IgD-negative memory B cell (primary cell): ENCODE measurements at regions not wholly inside any gene's neighbourhood (a gene's known extent, or its start where the extent isn't known, plus 50 kb on each side); places are given as distances from the start of the nearest gene placed in this dataset.
A peak's percentile ranks its signal among the peaks of the same experiment; 100 is the strongest.
"Not testable (repeated sequence)": the region's sequence is repeated elsewhere in the genome, so short reads cannot be mapped to it uniquely, and the experiment has no call there.

Experiments used
- H3K27ac Mint-ChIP-seq, 3 donors: one replicate each; pipeline ENCODE4 v1.8.0; 2020 to 2022; ENCODE audit warnings: mild to moderate bottlenecking in 3 of 3, mixed read lengths in 3 of 3, moderate library complexity in 1 of 3
- H3K27me3 Mint-ChIP-seq: one replicate; pipeline ENCODE4 v1.8.0; 2021; ENCODE audit warnings: mixed read lengths
- H3K36me3 Mint-ChIP-seq: one replicate; pipeline ENCODE4 v1.8.0; 2020; ENCODE audit warnings: mild to moderate bottlenecking, mixed read lengths
- H3K4me1 Mint-ChIP-seq, 3 donors: one replicate each; pipeline ENCODE4 v1.8.0; 2020 to 2022; ENCODE audit warnings: mixed read lengths in 3 of 3, mild to moderate bottlenecking in 1 of 3
- H3K4me3 Mint-ChIP-seq, 4 donors: one replicate each; pipeline ENCODE4 v1.8.0; 2020 to 2022; ENCODE audit warnings: mild to moderate bottlenecking in 4 of 4, mixed read lengths in 4 of 4, moderate library complexity in 3 of 4
- H3K9me3 Mint-ChIP-seq, 3 donors: one replicate each; pipeline ENCODE4 v1.8.0; 2020 to 2021; ENCODE audit warnings: mixed read lengths in 3 of 3, mild to moderate bottlenecking in 1 of 3

- Mint-ChIP-seq H3K27ac (peak overlapping the region in 1 of 3 donors; percentile 33), H3K9me3 (peaks cover 0 to 1% (median 0%) of the 10 kb centered on the region in 3 donors), H3K4me3 (peak overlapping the region in 3 of 4 donors; percentile 13 to 82 (median 77)), H3K27me3 (peaks cover 4% of the 10 kb centered on the region), H3K36me3 (no peaks in the 10 kb centered on the region), H3K4me1 (peaks cover 29 to 41% (median 33%) of the 10 kb centered on the region in 3 donors)
Observed at GRCh38 chr5:158194561-158194976, 335.6 kb upstream of the CLINT1 start.

GRCh38 chr5:158193395-158193794, 334.4 kb upstream of the CLINT1 start:
- H3K27ac Mint-ChIP-seq, H3K36me3 Mint-ChIP-seq, H3K9me3 Mint-ChIP-seq, H3K27me3 Mint-ChIP-seq, H3K4me3 Mint-ChIP-seq: not testable (repeated sequence)
- peaks cover 24 to 35% (median 26%) of the 10 kb centered on the region in 3 donors for H3K4me1 Mint-ChIP-seq

- Mint-ChIP-seq H3K36me3 (no peaks in the 10 kb centered on the region), H3K9me3 (no peaks in the 10 kb centered on the region), H3K4me1 (no peaks in the 10 kb centered on the region), H3K4me3 (no peak overlapping the region), H3K27me3 (no peaks in the 10 kb centered on the region), H3K27ac (no peak overlapping the region)
Observed at GRCh38 chr5:158180407-158180806, 321.5 kb upstream of the CLINT1 start.

- Mint-ChIP-seq H3K27ac (no peak overlapping the region), H3K36me3 (no peaks in the 10 kb centered on the region), H3K4me1 (peaks cover 2 to 6% (median 5%) of the 10 kb centered on the region in 3 donors), H3K9me3 (no peaks in the 10 kb centered on the region), H3K27me3 (peaks cover 3% of the 10 kb centered on the region), H3K4me3 (no peak overlapping the region)
Observed at GRCh38 chr5:158179271-158179670, 320.3 kb upstream of the CLINT1 start.

GRCh38 chr5:158178535-158178934, 319.6 kb upstream of the CLINT1 start:
- peaks cover 3% of the 10 kb centered on the region for H3K27me3 Mint-ChIP-seq
- no peaks in the 10 kb centered on the region for H3K36me3 Mint-ChIP-seq
- no peaks in the 10 kb centered on the region for H3K9me3 Mint-ChIP-seq
- H3K27ac Mint-ChIP-seq = no peak overlapping the region
- peaks cover 2 to 6% (median 5%) of the 10 kb centered on the region in 3 donors for H3K4me1 Mint-ChIP-seq
- H3K4me3 Mint-ChIP-seq = no peak overlapping the region

GRCh38 chr5:158177146-158177545, 318.2 kb upstream of the CLINT1 start:
- Mint-ChIP-seq H3K27me3 (peaks cover 3% of the 10 kb centered on the region), H3K4me3 (no peak overlapping the region), H3K4me1 (peaks cover 2 to 7% (median 6%) of the 10 kb centered on the region in 3 donors), H3K9me3 (no peaks in the 10 kb centered on the region), H3K36me3 (no peaks in the 10 kb centered on the region), H3K27ac (no peak overlapping the region)

- peaks cover 3% of the 10 kb centered on the region for H3K27me3 Mint-ChIP-seq
- no peaks in the 10 kb centered on the region for H3K36me3 Mint-ChIP-seq
Observed at GRCh38 chr5:158175934-158176481, 317.1 kb upstream of the CLINT1 start.

GRCh38 chr5:158174918-158175851, 316.2 kb upstream of the CLINT1 start:
- Mint-ChIP-seq H3K27ac (no peak overlapping the region), H3K27me3 (peaks cover 3% of the 10 kb centered on the region), H3K4me3 (no peak overlapping the region), H3K36me3 (no peaks in the 10 kb centered on the region), H3K4me1 (peaks cover 4 to 20% (median 11%) of the 10 kb centered on the region in 3 donors), H3K9me3 (no peaks in the 10 kb centered on the region)

More at GRCh38 chr5:158175934-158176481, 317.1 kb upstream of the CLINT1 start:
- no peak overlapping the region for H3K4me3 Mint-ChIP-seq
- no peaks in the 10 kb centered on the region for H3K9me3 Mint-ChIP-seq
- peaks cover 2 to 13% (median 7%) of the 10 kb centered on the region in 3 donors for H3K4me1 Mint-ChIP-seq
- H3K27ac Mint-ChIP-seq = no peak overlapping the region

GRCh38 chr5:158174026-158174425, 315.1 kb upstream of the CLINT1 start:
- Mint-ChIP-seq H3K36me3 (no peaks in the 10 kb centered on the region), H3K27me3 (peaks cover 3% of the 10 kb centered on the region), H3K27ac (no peak overlapping the region), H3K9me3 (no peaks in the 10 kb centered on the region), H3K4me3 (no peak overlapping the region), H3K4me1 (peaks cover 6 to 21% (median 11%) of the 10 kb centered on the region in 3 donors)

- Mint-ChIP-seq H3K4me1 (peaks cover 6 to 21% (median 13%) of the 10 kb centered on the region in 3 donors), H3K4me3 (no peak overlapping the region), H3K36me3 (no peaks in the 10 kb centered on the region), H3K27me3 (peaks cover 3% of the 10 kb centered on the region), H3K27ac (no peak overlapping the region), H3K9me3 (no peaks in the 10 kb centered on the region)
Observed at GRCh38 chr5:158172005-158172404, 313.1 kb upstream of the CLINT1 start.

GRCh38 chr5:158170534-158170933, 311.6 kb upstream of the CLINT1 start:
- Mint-ChIP-seq H3K27ac (no peak overlapping the region), H3K27me3 (peaks cover 3% of the 10 kb centered on the region), H3K4me3 (peak overlapping the region in 1 of 4 donors; percentile 38), H3K9me3 (no peaks in the 10 kb centered on the region), H3K4me1 (peaks cover 6 to 21% (median 13%) of the 10 kb centered on the region in 3 donors), H3K36me3 (peaks cover 2% of the 10 kb centered on the region)

GRCh38 chr5:158170060-158170459, 311.1 kb upstream of the CLINT1 start:
- no peaks in the 10 kb centered on the region for H3K9me3 Mint-ChIP-seq
- H3K36me3 Mint-ChIP-seq = peaks cover 2% of the 10 kb centered on the region
- H3K27me3 Mint-ChIP-seq = peaks cover 4% of the 10 kb centered on the region
- H3K4me1 Mint-ChIP-seq = peaks cover 5 to 19% (median 11%) of the 10 kb centered on the region in 3 donors
- H3K27ac Mint-ChIP-seq = no peak overlapping the region
- no peak overlapping the region for H3K4me3 Mint-ChIP-seq

GRCh38 chr5:158166424-158166823, 307.5 kb upstream of the CLINT1 start:
- Mint-ChIP-seq H3K36me3 (peaks cover 3% of the 10 kb centered on the region), H3K9me3 (no peaks in the 10 kb centered on the region), H3K27me3 (peaks cover 3% of the 10 kb centered on the region), H3K4me3 (no peak overlapping the region), H3K27ac (no peak overlapping the region), H3K4me1 (peaks cover 4 to 11% (median 6%) of the 10 kb centered on the region in 3 donors)

GRCh38 chr5:158165647-158166046, 306.7 kb upstream of the CLINT1 start:
- H3K4me1 Mint-ChIP-seq = peaks cover 3 to 5% (median 5%) of the 10 kb centered on the region in 3 donors
- H3K36me3 Mint-ChIP-seq = peaks cover 3% of the 10 kb centered on the region
- no peak overlapping the region for H3K4me3 Mint-ChIP-seq
- H3K9me3 Mint-ChIP-seq = no peaks in the 10 kb centered on the region
- peaks cover 3% of the 10 kb centered on the region for H3K27me3 Mint-ChIP-seq
- H3K27ac Mint-ChIP-seq = no peak overlapping the region

GRCh38 chr5:158164296-158165047, 305.5 kb upstream of the CLINT1 start:
- Mint-ChIP-seq H3K36me3 (peaks cover 3% of the 10 kb centered on the region), H3K4me1 (peaks cover 0 to 2% (median 1%) of the 10 kb centered on the region in 3 donors), H3K27me3 (peaks cover 3% of the 10 kb centered on the region), H3K9me3 (no peaks in the 10 kb centered on the region), H3K27ac (no peak overlapping the region), H3K4me3 (no peak overlapping the region)
